Panc1 (cell line): ENCODE measurements at regions not wholly inside any gene's neighbourhood (a gene's known extent, or its start where the extent isn't known, plus 50 kb on each side); places are given as distances from the start of the nearest gene placed in this dataset.

ENCODE experiments used
- ATAC-seq: fragments of 200-7000 bp; cut with Tn5 transposase; 2 replicates; pipeline ENCODE4 v1.9.1; 2020; ENCODE audit warnings: mild to moderate bottlenecking, moderate library complexity
- BruUV-seq: library from RNA; stranded (reverse); fragments of 400-500 nt; replicated peaks from 2 replicates; lab custom pipeline; 2021; lab: Mats Ljungman, UMichigan
- CTCF ChIA-PET: fragments of 300-600 bp; sonication (Branson Sonifier 250); formaldehyde crosslinking; loops from one replicate; lab custom pipeline; 2022; ENCODE audit warnings: antibody characterized with exemption; lab: Charles Lee
- POLR2A ChIA-PET: fragments of 300-600 bp; sonication (Branson Sonifier 250); formaldehyde crosslinking; loops from one replicate; lab custom pipeline; 2022; ENCODE audit warnings: antibody characterized with exemption; lab: Charles Lee
- DNase-seq: peaks from one replicate; pipeline ENCODE4 v3.0.0-alpha.2; 2010; ENCODE audit warnings: low read depth, low spot score
- H3K27ac ChIP-seq: 2 replicates; pipeline ENCODE4 v1.5.1; 2011; ENCODE audit warnings: mild to moderate bottlenecking, low read length, inconsistent platforms
- H3K27me3 ChIP-seq: fragments of 200-500 bp; sonication (Bioruptor generic); 2 replicates; pipeline ENCODE4 v1.6.0; 2014; ENCODE audit warnings: low read length, inconsistent platforms; ENCODE audit not compliant: control insufficient read depth, insufficient read depth
- H3K36me3 ChIP-seq: fragments of 200-500 bp; sonication (Bioruptor generic); 2 replicates; pipeline ENCODE4 v1.5.1; 2014; ENCODE audit warnings: inconsistent platforms, mild to moderate bottlenecking, low read length, moderate library complexity; ENCODE audit not compliant: control insufficient read depth, insufficient read depth
- H3K4me1 ChIP-seq: 2 replicates; pipeline ENCODE4 v1.5.1; 2011; ENCODE audit warnings: inconsistent platforms, mild to moderate bottlenecking, low read length, moderate library complexity; ENCODE audit not compliant: control insufficient read depth, insufficient read depth
- H3K4me3 ChIP-seq, 2 experiments: 2 replicates each; pipeline ENCODE4 v1.5.1; 2011 to 2012; ENCODE audit warnings: low read depth in 2 of 2, low read length in 2 of 2, mild to moderate bottlenecking in 2 of 2, inconsistent platforms in 1 of 2, moderate library complexity in 1 of 2
- H3K9me3 ChIP-seq: fragments of 200-500 bp; sonication (Bioruptor generic); 2 replicates; pipeline ENCODE4 v1.5.1; 2014; ENCODE audit warnings: low read depth, mild to moderate bottlenecking, inconsistent platforms, low read length, moderate library complexity; ENCODE audit not compliant: control insufficient read depth, insufficient read depth
- CTCF ChIP-seq: fragments of 450-650 bp; IDR thresholded peaks from 2 replicates; pipeline ENCODE4 v1.5.1; 2017; ENCODE audit warnings: mild to moderate bottlenecking
- POLR2AphosphoS5 ChIP-seq: IDR thresholded peaks from 2 replicates; pipeline ENCODE4 v1.6.1; 2012; ENCODE audit warnings: mild to moderate bottlenecking, low read depth, low read length, moderate library complexity
- REST ChIP-seq, 2 experiments: IDR thresholded peaks; 2 replicates each; pipeline ENCODE4 v1.6.1; 2011 to 2012; ENCODE audit warnings: low read depth in 2 of 2, control low read depth in 1 of 2, low read length in 1 of 2, mild to moderate bottlenecking in 1 of 2, moderate library complexity in 1 of 2; ENCODE audit not compliant: insufficient read depth in 1 of 2
- SIN3A ChIP-seq: IDR thresholded peaks from 2 replicates; pipeline ENCODE4 v1.6.1; 2012; ENCODE audit warnings: low read depth, mild to moderate bottlenecking, low read length, moderate library complexity, borderline replicate concordance; ENCODE audit not compliant: insufficient read depth
- TCF7L2 ChIP-seq: IDR thresholded peaks from 2 replicates; pipeline ENCODE4 v1.6.1; 2011; ENCODE audit warnings: mild to moderate bottlenecking, low read depth, low read length, inconsistent platforms
- in situ Hi-C: cut with HindIII; loops from 2 replicates; pipeline ENCODE4 v1.10.0; 2016; ENCODE audit warnings: low sequenced_read_pairs, low pct_unique_long_range_greater_than_20kb
- intact Hi-C: fragments of 100-400 bp; cut with micrococcal nuclease; formaldehyde crosslinking; loops from one replicate; pipeline ENCODE4 v1.10.0; 2022; ENCODE audit not compliant: unreplicated experiment

GRCh38 chr22:27311698-27312550, 489.6 kb downstream of the MN1 start:
- H3K27ac ChIP-seq = no peak overlapping the region
- H3K36me3 ChIP-seq = no peaks in the 10 kb centered on the region
- in situ Hi-C loops = no loop called here
- ATAC-seq (no peak), DNase-seq (no peak)
- TF ChIP-seq SIN3A (no peak), TCF7L2 (no peak), POLR2AphosphoS5 (no peak), REST (IDR thresholded peaks at IDR 0.05; ENCODE audit: insufficient read depth in 1 of 2, low read depth in 2 of 2, low read length in 1 of 2) (no peak), CTCF (no peak)
- no peaks in the 10 kb centered on the region for H3K9me3 ChIP-seq
- ChIA-PET POLR2A (no interaction called here), CTCF (interaction anchor here (0.5 kb wide), 1 partner anchor 417 kb away, joined by 3 read pairs; no protein-coding TSS in a partner anchor)
- no peaks in the 10 kb centered on the region for H3K27me3 ChIP-seq
- no peak overlapping the region for H3K4me3 ChIP-seq
- intact Hi-C loops = no loop called here
- no peaks in the 10 kb centered on the region for H3K4me1 ChIP-seq
- BruUV-seq = no TSS peak

- CTCF ChIA-PET = no interaction called here
- Histone ChIP-seq H3K9me3 (no peaks in the 10 kb centered on the region), H3K27me3 (no peaks in the 10 kb centered on the region), H3K4me1 (no peaks in the 10 kb centered on the region), H3K36me3 (no peaks in the 10 kb centered on the region), H3K27ac (no peak overlapping the region), H3K4me3 (no peak overlapping the region)
- DNase-seq (no peak), ATAC-seq (no peak)
- POLR2A ChIA-PET = no interaction called here
- TF ChIP-seq SIN3A (no peak), POLR2AphosphoS5 (no peak), CTCF (no peak), REST (IDR thresholded peaks at IDR 0.05; ENCODE audit: insufficient read depth in 1 of 2, low read depth in 2 of 2, low read length in 1 of 2) (no peak), TCF7L2 (no peak)
- intact Hi-C loops = no loop called here
- in situ Hi-C loops = no loop called here
- BruUV-seq = no TSS peak
Measured at GRCh38 chr22:27312565-27312964, 489.0 kb downstream of the MN1 start.
